ENCODE measurements at regions not wholly inside any gene's neighbourhood (a gene's known extent, or its start where the extent isn't known, plus 50 kb on each side); places are given as distances from the start of the nearest gene placed in this dataset.

- TF ChIP-seq CTCF (IDR thresholded peaks at IDR 0.05; ENCODE audit: poor library complexity) = peak; percentile 42
- no peak for TF ChIP-seq EZH2phosphoT487 (IDR thresholded peaks at IDR 0.05; ENCODE audit: low read depth, severe bottlenecking, unreplicated experiment)
Measured at GRCh38 chr3:163785693-163786092, 1292.6 kb downstream of the SI start.

Measured in hepatocyte (in vitro differentiated cells).